Middle frontal gyrus (tissue), 1 donor: ENCODE measurements at regions not wholly inside any gene's neighbourhood (a gene's known extent, or its start where the extent isn't known, plus 50 kb on each side); places are given as distances from the start of the nearest gene placed in this dataset.
"Not testable (repeated sequence)": the region's sequence is repeated elsewhere in the genome, so short reads cannot be mapped to it uniquely, and the experiment has no call there.

Experiments
- DNase-seq: peaks from one replicate; pipeline ENCODE4 v3.0.0-alpha.2; 2015; ENCODE audit warnings: low spot score; ENCODE audit errors: extremely low spot score

GRCh38 chr22:26916236-26916635, 258.8 kb downstream of the MIAT start:
- DNase-seq: no peak

GRCh38 chr22:26918226-26918625, 260.8 kb downstream of the MIAT start:
- no peak for DNase-seq

DNA sequence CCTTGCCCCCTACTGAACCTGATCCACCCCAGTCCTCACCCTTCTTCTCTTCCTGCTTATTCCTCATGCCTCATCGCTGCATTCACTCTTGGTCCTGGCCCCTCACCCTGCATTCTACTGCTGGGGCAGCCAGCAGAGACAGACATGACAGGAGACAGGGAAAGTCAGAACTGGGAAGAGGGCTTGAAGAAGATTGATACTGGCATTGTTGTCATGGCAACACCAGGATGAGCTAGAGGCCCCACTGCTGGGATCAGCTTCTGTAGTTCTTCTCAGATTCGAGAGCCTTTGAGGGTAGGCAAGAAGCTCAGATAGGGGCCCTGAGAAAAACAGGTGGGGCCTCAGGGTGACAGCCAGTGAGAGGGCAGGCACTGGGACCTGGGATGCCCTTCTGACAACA, 264.3 kb downstream of the MIAT start:
- DNase-seq: no peak

GRCh38 chr22:26922806-26923205, 265.4 kb downstream of the MIAT start:
- no peak for DNase-seq

- DNase-seq: no peak
These were observed 266.1 kb downstream of the MIAT start for GRCh38 chr22:26923531-26923930.

- DNase-seq: no peak
These were observed 270.4 kb downstream of the MIAT start for GRCh38 chr22:26927821-26928220.

GRCh38 chr22:26931471-26931870, 274.1 kb downstream of the MIAT start:
- DNase-seq: no peak

- DNase-seq: no peak
These were observed 275.8 kb downstream of the MIAT start for GRCh38 chr22:26933105-26933590.

GRCh38 chr22:26937213-26937612, 279.8 kb downstream of the MIAT start:
- DNase-seq: no peak

DNA sequence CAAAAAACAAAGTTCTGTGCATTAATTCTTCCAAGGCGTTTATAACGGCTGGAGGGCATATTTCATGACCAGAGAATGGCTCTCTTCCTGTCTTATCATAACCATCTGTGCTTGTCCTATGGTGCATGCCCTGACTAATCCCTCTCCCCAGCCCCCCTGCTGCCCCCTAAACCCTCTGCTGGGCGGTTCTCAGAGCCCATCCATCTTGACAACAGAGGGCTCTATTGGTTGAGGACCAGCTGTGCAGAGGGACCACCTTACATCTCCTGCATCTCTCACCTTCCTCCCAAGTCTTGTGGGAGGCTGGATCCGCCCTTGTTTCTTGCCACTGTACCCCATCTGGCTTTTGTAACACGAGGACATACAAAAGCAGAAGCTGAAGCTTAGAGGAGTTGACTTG, 282.1 kb downstream of the MIAT start:
- DNase-seq: no peak

- DNase-seq: no peak
These were observed 284.7 kb downstream of the MIAT start for GRCh38 chr22:26941896-26942636.

DNA sequence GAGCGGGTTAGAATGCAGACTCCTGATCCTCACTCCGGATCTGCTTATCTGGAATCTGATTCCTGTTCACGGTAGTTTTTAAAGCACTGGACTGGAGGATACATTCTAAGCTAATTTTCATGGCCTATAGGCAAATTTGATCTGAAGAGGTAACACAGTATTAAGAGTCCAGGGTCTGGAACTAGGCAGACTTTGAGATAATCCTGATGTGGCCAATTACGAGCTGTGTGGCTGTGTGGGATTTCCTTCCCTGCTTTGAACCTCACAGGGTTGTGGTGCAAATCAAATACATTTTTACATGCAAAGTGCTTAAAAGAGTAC, 285.2 kb downstream of the MIAT start:
- no peak for DNase-seq

- no peak for DNase-seq
These were observed 288.2 kb downstream of the MIAT start for GRCh38 chr22:26945565-26945964.

DNA sequence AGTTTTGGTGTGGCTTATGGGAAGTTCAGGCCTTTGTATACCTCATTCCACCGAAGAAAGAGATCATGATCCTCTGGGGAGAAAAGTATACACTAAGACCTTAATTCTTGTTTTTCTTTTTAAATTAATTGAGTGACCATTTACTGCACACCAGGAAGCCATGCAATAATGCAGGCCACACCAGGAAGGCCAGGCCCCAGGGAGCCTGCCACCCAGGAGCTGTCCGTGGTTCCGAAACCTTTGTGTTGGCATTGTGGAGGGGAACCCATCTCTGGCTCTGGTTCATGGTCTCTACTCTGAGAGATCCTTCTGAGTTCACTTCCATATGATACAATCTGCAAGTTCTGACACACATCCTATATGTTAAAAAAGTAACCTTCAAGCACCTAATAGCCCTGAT, 291.8 kb downstream of the MIAT start:
- no peak for DNase-seq

- not testable (repeated sequence) for DNase-seq
These were observed 293.8 kb downstream of the MIAT start for GRCh38 chr22:26951139-26951538.

GRCh38 chr22:26952004-26952403, 294.6 kb downstream of the MIAT start:
- no peak for DNase-seq

DNA sequence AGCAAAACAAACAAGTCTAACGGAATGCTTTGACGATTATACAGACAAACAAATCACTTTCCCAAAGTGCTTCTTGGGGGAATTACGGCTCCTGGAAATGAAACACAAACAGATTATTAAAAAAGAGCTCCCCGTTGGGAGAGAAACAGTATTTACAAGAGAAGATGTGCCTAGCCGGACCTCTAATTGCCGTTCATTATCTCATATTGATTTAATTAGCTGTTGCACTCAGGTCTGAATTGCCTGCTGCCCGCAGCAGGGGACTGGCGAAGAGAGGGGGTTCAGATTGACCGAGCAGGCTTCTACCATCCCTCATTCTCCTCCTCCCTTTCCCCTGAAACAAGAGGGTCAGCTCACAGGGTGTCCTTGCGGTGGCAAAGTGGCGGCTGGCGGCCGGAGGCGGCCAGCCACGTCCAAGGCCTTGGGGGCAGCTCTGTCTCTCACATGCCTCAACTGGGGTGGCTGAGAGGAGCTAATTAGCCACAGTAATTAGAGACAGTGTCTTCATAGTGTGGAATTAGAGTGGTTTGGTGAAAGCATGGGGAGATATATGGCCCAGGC, 295.1 kb downstream of the MIAT start:
- no peak for DNase-seq

DNA sequence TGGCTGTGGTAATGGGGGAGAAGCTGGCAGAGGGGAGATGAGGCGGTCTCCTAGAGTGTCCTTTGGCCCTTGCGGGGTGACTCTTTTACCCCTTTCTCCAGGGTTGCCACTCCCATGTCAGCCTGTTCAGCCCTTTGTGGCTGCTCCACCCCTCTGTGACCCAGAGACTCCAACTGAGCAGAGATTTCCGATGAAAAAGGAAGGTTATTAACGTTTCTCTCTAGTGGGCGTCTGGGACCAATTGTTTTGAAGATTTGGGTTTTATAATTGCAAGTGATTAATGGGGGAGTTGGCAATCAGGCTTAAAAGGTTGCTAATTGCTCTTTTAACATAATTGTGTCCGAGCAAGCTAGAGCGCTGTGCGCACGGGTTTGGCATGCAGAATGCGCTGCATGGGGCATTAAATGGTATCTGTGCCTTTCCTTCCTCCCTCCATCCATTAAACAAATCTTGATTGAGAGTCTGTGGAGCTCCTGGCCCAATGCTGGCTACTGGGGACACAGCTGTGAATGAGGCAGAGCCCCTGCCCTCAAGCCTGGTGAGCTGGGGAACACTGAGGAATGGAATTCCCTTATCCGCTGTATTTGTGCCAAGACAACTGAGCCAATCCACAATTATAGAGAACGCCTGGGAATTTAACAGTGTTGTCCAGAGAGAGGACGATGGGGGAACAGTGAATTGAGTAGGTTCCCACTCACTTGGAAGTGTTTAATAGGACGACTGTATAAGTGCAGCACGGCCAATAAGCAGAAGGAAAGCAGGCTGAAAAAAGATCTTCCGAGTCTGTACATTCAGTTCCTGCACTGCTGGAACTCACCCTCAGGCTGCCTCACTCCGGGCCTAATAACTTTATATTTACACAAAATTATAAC, 295.9 kb downstream of the MIAT start:
- DNase-seq: no peak

GRCh38 chr22:26956371-26956770, 299.0 kb downstream of the MIAT start:
- no peak for DNase-seq

DNA sequence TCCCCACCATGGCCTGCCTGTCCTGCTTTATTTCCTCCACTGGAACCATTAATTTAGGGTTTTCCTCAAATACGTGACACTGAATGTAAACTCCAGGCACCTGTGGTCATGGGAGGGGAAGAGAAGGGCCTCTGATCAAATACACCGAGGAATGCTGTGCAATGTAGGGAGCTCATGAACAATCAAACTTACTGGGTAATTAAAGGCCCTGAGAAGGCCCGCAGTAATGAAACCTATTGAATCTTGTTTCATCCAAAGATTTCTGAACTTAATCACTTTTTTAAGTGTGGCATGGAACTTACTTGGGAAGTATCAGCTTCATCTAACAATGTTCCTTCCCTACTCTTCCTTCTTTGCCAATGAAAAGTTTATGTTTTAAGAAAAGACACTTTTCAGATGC, 299.8 kb downstream of the MIAT start:
- DNase-seq: no peak

- DNase-seq: no peak
These were observed 300.5 kb downstream of the MIAT start for GRCh38 chr22:26957897-26958296.

DNA sequence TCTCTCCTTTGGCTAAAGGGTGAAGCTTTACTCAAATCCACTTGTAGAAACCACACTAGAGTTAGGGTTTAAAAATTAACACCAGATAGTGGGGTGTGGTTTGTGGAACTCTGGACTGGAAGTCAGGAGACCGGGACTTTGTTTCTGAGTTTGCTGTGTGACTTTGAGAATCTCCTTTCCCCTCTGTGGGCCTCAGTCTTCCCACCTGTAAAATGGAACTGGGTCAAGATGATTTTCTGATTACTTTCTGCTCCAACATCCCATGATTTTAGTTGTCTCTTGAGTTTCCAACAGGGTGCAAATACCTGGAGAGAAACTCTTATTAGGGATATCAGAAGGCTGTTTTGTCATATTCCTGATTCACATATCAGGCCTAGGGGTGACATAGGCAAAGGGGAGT, 301.0 kb downstream of the MIAT start:
- DNase-seq: no peak
